ENCODE measurements at regions not wholly inside any gene's neighbourhood (a gene's known extent, or its start where the extent isn't known, plus 50 kb on each side); places are given as distances from the start of the nearest gene placed in this dataset.
"Not testable (repeated sequence)": the region's sequence is repeated elsewhere in the genome, so short reads cannot be mapped to it uniquely, and the experiment has no call there.

GRCh38 chr7:73954181-73954580, 73.8 kb upstream of the ELN start:
- peaks cover 7% of the 10 kb centered on the region for H3K9me3 Mint-ChIP-seq
- TF ChIP-seq, protein P1, sequence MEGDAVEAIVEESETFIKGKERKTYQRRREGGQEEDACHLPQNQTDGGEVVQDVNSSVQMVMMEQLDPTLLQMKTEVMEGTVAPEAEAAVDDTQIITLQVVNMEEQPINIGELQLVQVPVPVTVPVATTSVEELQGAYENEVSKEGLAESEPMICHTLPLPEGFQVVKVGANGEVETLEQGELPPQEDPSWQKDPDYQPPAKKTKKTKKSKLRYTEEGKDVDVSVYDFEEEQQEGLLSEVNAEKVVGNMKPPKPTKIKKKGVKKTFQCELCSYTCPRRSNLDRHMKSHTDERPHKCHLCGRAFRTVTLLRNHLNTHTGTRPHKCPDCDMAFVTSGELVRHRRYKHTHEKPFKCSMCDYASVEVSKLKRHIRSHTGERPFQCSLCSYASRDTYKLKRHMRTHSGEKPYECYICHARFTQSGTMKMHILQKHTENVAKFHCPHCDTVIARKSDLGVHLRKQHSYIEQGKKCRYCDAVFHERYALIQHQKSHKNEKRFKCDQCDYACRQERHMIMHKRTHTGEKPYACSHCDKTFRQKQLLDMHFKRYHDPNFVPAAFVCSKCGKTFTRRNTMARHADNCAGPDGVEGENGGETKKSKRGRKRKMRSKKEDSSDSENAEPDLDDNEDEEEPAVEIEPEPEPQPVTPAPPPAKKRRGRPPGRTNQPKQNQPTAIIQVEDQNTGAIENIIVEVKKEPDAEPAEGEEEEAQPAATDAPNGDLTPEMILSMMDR (IDR thresholded peaks at IDR 0.05): no peak
- H3K27me3 Mint-ChIP-seq (ENCODE audit: insufficient read depth): peaks cover 6% of the 10 kb centered on the region; the same call in 1 of the 2 replicates
- no peaks in the 10 kb centered on the region for H3K4me1 Mint-ChIP-seq (ENCODE audit: low read depth)
- peaks cover 3% of the 10 kb centered on the region for H3K36me3 Mint-ChIP-seq (ENCODE audit: low read depth)
- DNase-seq: no peak
- H3K4me3 Mint-ChIP-seq: no peak overlapping the region
- no peak overlapping the region for H3K27ac Mint-ChIP-seq

- Mint-ChIP-seq H3K9me3 (no peaks in the 10 kb centered on the region), H3K4me1 (ENCODE audit: low read depth) (no peaks in the 10 kb centered on the region), H3K4me3 (no peak overlapping the region)
These were observed 73.1 kb upstream of the ELN start for GRCh38 chr7:73954861-73955260.

GRCh38 chr7:73960548-73960947, 67.4 kb upstream of the ELN start:
- Mint-ChIP-seq H3K27ac (no peak overlapping the region), H3K4me1 (ENCODE audit: low read depth) (no peaks in the 10 kb centered on the region), H3K36me3 (ENCODE audit: low read depth) (peaks cover 16% of the 10 kb centered on the region), H3K4me3 (no peak overlapping the region), H3K9me3 (peaks cover 22% of the 10 kb centered on the region), H3K27me3 (ENCODE audit: insufficient read depth) (peaks cover 3% of the 10 kb centered on the region)
- TF ChIP-seq, protein P1 (IDR thresholded peaks at IDR 0.05): no peak
- no peak for DNase-seq

More at GRCh38 chr7:73954861-73955260, 73.1 kb upstream of the ELN start:
- Mint-ChIP-seq H3K27ac (no peak overlapping the region), H3K36me3 (ENCODE audit: low read depth) (no peaks in the 10 kb centered on the region), H3K27me3 (ENCODE audit: insufficient read depth) (peaks cover 3% of the 10 kb centered on the region; the same call in 1 of the 2 replicates)
- TF ChIP-seq, protein P1 (IDR thresholded peaks at IDR 0.05): no peak
- DNase-seq: no peak

DNA sequence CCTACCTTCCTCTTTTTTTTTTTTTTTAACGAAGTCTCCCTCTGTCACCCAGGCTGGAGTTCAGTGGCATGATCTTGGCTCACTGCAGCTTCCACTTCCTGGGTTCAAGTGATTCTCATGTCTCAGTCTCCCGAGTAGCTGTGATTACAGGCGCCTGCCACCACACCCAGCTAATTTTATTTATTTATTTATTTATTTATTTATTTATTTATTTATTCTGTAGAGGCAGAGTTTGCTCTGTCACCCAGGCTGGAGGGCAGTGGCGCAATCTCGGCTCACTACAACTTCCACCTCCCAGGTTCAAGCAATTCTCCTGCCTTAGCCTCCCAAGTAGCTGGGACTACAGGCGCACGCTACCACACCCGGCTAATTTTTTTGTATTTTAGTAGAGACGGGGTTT, 66.0 kb upstream of the ELN start:
- Mint-ChIP-seq H3K9me3 (peaks cover 22% of the 10 kb centered on the region), H3K36me3 (ENCODE audit: low read depth) (peaks cover 16% of the 10 kb centered on the region)
- DNase-seq; H3K27ac Mint-ChIP-seq; H3K4me3 Mint-ChIP-seq; H3K4me1 Mint-ChIP-seq (ENCODE audit: low read depth); H3K27me3 Mint-ChIP-seq (ENCODE audit: insufficient read depth): not testable (repeated sequence)

DNA sequence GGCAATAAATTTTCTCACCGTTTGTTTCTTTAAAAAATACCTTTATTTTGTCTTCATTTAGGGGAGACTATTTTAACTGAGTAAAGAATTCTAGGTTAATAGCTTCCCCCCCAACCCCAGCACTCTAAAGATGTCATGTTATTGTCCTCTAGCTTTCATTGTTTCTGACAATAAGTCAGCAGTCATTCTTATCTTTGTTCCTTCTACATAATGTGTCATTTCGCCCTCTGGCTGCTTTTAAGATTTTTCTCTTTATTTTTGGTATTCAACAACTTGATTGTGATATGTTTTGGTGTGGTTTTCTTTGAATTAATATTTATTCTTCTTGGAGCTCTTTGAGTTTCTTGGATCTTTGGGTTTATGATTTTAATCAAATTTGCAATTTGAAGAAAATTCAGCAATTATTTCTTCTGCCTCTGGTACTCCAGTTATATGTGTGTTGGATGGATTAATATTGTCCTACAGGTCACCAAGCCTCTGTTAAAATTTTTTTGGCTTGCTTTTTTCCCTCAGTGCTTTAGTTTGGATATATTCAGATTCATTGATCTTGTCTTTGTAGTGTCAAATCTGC, 64.6 kb upstream of the ELN start:
- Mint-ChIP-seq H3K4me3 (no peak overlapping the region), H3K4me1 (ENCODE audit: low read depth) (no peaks in the 10 kb centered on the region), H3K9me3 (peaks cover 22% of the 10 kb centered on the region), H3K27me3 (ENCODE audit: insufficient read depth) (no peaks in the 10 kb centered on the region; the same call in 1 of the 2 replicates), H3K36me3 (ENCODE audit: low read depth) (peaks cover 16% of the 10 kb centered on the region), H3K27ac (no peak overlapping the region)
- DNase-seq: no peak
- TF ChIP-seq, protein P1 (IDR thresholded peaks at IDR 0.05): no peak

GRCh38 chr7:73964786-73965185, 63.2 kb upstream of the ELN start:
- TF ChIP-seq, protein P1 (IDR thresholded peaks at IDR 0.05): no peak
- Mint-ChIP-seq H3K27me3 (ENCODE audit: insufficient read depth) (peaks cover 5% of the 10 kb centered on the region), H3K9me3 (peaks cover 22% of the 10 kb centered on the region), H3K4me1 (ENCODE audit: low read depth) (no peaks in the 10 kb centered on the region), H3K4me3 (no peak overlapping the region), H3K36me3 (ENCODE audit: low read depth) (peaks cover 16% of the 10 kb centered on the region), H3K27ac (no peak overlapping the region)
- no peak for DNase-seq

All from HFFc6 (cell line).